ENCODE measurements at regions not wholly inside any gene's neighbourhood (a gene's known extent, or its start where the extent isn't known, plus 50 kb on each side); places are given as distances from the start of the nearest gene placed in this dataset.

DNA sequence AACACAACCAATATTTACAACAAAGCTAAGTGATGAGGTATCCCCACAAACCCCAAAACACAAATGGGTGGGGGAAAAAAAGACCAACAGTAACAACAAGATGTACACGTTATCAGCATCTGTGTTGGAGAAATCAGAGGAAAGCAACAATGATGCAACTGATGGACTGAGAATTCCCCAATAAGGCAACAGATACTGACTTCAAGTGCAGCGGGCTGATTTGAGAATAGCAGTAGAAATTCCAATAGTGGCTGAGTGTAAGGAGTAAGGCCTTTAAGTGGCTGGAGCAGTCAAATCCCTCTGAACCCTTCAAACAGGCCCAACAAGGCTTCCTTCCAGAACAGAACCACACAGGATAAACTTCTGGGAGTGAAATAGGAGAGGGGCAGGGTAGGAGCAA, 97.6 kb downstream of the TM2D1 start:
- no peak for DNase-seq (ENCODE audit: low spot score)

DNA sequence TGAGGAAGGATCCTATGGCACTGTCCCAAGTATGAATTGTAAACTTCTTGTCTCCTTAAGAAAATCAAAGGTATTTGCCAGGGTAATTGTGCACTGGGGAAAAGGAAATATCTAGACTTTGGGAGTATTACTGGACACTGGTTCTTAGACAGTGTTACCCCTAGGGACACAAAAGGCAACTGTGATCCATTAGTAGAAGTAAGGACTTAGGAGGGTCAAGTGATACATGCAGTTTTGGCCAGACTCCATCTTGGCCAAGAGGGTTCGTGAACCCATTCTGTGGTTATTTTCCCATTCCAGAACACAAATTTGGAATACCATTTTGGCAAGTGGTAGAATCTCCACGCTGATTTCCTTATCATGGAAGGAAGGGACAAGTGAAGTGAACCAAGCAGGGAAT, 98.1 kb downstream of the TM2D1 start:
- DNase-seq (ENCODE audit: low spot score) = no peak

DNA sequence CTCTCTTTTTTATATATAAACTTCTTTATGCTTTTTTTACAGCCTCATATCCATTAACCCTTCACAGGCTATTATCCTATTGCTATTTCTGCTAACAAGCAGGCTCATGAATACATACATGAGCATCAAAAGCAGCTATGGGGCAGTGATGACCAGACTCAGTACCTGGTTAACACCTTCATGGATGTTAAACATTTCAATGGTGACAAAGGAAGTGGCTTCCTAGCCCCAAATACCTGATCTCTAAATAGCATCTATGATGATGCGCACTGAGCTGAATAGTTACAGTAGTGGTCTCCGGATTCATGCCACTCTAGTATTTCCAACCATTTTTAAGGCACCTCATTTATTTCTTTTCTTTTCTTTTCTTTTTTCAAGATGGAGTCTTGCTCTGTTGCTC, 101.1 kb downstream of the TM2D1 start:
- no peak for DNase-seq (ENCODE audit: low spot score)

DNA sequence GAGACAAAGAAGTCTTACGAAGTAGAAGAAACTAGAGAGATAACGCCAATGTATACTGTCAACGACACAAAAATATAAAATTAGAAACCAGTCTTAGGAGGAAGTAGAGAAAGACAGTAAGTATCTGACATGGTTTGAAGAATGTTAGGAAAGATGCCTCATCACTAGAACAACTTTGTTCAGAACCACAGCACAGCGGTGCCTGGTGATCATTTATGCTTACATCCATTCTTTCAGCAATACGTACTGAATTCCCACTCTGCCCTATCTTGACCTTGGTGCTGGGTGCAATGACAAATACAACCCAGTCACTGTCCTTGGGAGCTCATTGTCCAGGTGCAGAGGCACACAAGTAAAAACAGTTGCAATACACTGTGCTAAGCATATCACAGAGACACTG, 104.4 kb downstream of the TM2D1 start:
- DNase-seq (ENCODE audit: low spot score) = no peak

DNA sequence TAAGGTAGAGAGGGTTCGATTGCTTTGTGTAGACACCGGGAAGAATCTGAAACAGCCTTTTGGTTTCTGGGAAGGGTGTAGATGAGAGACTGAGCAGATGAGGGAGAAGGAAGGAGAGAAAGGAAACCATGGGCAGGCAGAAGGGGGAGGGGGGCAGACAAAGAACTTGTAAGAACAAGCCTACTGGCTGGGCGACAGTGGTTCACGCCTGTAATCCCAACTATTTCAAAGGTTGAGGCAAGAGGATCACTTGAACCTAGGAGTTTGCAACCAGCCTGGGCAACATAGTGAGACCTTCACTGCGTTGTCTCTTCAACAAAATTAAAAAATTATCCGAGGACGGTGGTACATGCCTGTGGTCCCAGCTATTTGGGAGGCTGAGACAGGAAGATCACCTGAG, 106.2 kb downstream of the TM2D1 start:
- no peak for DNase-seq (ENCODE audit: low spot score)

DNA sequence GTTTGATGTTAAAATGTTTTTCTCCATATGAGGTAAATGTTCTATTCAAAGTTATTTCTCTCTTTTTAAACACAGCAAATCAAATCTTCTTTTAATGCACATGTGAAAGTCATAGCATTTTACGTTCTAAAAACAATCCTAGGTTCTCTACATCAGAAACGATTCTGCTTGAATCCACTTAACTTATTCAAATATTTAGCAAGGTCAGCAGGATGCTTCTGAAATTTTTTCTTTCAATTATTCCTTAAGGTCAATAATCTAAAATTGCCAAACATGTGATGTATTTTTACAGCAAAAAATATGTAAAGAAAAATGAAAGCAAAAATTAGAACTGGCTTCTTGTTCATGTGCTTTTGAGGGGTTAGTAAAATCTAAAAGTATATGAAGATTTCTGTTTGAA, 106.7 kb downstream of the TM2D1 start:
- DNase-seq (ENCODE audit: low spot score) = no peak

DNA sequence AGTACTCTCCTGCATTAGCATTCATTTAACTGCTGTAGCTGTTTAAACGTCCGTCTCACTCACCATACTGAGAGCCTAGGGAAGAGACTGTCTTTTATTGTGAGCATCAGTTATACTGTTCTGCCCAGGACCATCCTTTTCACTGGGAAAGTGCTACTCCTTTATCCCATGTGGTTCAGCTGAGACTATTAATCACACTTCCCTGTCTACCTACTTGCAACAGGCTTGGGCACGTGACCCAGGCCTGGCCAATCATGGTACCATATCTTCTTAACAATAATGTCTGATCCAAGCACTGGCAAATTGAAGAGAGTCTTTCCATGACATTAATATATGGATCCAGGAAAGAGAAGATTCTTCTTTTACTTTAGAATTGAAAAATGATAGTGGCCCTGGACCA, 108.1 kb downstream of the TM2D1 start:
- DNase-seq (ENCODE audit: low spot score) = no peak

DNA sequence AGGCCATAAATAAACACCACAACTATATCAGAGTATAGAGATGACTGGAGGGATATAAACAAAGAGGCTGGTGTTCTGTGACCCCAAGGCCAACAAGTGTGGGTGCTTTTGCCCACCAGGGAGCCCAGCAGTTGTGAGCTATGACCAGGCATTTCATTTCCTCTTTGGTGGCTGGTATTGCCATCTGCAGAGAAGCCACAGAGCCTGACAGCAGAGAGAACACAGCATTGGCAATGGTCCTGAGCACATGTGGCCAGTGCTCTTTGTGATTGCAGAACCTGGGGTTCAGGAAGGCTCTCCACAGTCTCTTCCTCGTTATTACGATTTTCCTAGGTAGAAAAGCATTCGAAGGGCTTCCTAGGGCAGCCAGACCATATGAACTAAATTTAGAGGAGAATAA, 112.3 kb downstream of the TM2D1 start:
- DNase-seq (ENCODE audit: low spot score) = no peak

DNA sequence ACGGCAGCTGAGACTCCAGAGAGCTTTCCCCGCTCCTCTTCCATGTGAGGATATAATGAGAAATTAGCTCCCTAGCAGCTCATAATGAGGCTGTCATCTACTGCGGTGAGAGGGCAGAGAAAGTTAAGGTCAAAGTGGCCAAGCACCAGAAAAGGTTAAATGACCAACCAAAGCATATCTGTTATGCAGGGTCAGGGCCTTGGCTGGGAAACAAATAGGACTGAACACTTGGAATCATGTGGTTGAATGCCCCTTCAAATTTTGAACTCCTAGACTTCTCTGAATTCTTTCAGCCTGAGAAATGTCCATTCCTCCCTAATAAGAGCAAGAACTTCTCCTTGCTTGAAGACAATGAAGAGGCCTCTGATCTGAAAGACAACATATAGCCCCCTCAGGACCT, 115.9 kb downstream of the TM2D1 start:
- no peak for DNase-seq (ENCODE audit: low spot score)

DNA sequence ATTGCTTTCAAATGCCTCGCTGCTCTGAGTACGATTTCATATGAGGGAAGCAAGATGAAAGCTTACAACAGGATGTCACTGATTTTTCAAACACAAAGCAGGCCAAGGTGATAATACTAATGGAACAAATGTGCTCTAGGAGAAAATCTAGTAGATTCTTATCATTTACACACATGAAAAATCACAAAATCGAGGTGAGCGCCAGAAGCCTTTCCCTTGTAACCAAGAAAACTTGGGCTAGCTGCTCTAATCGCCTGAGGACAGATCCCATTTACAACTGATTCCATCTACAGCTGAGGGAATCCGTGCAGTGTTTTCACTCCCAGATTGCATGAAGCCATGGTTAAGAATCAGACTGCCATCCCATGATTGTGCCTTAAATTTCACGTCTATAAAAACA, 117.5 kb downstream of the TM2D1 start:
- DNase-seq (ENCODE audit: low spot score) = no peak

DNA sequence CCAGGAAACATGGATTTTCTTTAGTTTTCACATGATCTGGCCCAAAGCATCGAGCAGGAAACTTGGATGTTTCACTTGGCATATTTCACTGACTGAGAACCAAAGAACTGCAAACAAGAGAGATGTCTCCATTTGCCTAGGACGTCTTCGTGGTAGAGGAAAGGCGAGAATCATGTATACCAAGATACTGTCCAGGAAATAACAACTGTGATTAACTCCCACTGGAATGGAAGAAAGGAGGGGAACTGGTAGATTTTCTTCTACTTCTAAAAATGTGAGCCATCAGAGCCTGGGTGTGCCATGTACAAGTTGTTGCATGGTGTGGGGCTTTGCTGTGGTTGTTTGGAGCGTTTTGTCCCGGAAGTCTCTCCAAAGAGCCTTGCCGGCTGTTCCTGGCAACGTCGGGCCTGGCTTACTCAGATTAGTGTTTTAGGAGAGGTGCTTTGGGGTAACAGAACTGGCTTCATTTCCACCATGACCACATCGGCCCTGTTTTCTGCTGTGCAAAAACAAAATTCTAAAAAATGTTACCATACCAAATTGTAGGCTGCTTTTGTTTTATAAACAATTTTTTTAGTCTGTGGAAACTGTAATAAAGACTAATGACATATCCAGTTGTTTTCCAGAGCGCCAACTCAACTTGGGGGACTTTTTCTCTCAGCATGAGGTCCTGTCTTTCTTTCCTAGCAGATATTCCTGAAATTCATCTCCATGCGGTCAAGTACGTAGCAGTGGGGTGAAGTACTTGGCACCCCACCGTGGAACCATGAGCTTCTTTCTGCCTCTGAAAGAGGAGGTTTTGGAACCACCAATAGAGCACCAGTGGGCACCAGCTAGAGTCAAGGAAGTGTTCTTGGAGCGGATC, 118.3 kb downstream of the TM2D1 start:
- no peak for DNase-seq (ENCODE audit: low spot score)

DNA sequence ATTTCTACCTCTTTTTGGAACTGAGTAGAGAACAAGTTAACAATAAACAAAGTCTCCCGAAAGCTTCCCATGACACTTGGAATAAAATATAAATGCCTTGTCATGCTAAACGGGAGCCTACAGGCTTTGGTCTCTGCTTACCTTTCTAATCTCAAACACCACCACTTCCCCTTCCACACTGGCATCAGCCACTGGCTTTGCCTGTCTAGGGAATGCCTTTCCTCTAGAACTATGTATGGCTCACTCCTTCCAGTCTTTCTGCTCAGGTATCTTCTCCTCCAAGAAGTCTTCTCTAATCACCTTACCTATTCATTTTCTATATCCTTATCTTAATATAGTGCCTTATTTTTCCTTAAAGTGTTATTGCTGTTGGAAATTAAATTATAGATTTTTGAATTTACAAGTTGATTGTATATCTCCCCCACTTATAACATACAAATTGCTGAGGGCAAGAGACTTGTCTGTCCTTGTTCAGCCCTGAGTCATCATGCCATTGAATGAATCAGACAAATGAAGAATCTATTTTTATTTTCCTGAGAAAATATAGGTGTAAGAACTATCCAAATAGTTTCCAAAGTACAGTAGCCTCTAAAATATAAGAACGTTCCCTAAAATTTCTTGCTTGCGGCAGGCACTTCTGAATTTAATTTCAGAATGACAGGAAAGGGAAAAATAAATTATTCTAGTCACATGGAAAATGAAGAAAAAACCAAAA, 119.2 kb downstream of the TM2D1 start:
- DNase-seq (ENCODE audit: low spot score) = no peak

DNA sequence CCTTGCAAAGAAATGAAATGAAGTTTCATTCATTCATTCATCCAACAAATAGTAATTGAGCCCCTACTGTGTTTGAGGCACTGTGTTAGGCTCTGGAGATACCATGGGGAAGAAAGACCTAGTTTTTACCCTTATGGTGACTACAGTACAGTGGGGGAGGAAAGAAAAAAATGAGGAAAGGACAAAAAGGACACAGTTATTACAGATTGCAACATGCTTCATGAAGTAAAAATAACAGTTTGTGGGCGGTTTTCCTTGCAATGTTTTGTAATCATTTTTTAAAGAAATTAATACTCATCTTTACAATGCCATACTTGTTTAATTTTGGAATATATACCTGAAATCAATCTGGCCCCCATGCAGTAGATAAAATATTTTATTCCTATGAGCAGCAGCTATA, 120.3 kb downstream of the TM2D1 start:
- DNase-seq (ENCODE audit: low spot score) = no peak

DNA sequence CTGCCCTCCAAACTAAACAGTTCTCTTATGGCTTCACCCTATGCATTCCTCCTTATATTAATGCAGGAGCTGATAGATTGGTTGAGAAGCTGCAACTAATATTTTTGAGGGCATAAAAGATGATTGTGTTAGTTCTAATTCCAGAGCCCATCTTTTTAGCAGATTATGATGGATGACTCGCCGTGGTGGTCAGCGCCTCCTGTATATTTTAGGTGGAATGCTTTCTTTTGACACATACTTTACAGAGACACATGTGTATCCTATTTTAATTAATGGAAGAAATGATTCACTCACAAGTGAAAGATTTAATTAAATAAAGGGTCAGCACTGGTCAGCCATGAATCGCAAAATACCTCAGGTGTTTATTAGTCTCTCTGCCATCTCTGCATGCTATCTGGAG, 120.7 kb downstream of the TM2D1 start:
- no peak for DNase-seq (ENCODE audit: low spot score)

DNA sequence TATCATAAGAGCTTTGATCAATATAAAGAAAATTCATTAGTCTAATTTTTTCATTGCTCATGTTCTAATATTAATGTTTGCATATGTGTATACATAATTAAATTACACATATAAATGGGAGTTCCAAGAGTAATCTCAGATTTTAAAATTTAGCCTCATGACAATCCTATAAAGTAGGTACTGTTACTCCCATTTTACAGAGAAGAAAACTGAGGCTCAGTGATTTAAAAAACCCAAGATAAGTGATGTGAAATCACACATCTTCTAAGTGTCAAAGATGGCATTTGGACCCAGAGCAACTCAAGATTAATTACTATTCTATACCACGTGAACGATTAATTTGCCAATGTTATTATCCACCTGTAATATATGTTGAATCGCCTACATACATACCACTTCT, 122.3 kb downstream of the TM2D1 start:
- no peak for DNase-seq (ENCODE audit: low spot score)

DNA sequence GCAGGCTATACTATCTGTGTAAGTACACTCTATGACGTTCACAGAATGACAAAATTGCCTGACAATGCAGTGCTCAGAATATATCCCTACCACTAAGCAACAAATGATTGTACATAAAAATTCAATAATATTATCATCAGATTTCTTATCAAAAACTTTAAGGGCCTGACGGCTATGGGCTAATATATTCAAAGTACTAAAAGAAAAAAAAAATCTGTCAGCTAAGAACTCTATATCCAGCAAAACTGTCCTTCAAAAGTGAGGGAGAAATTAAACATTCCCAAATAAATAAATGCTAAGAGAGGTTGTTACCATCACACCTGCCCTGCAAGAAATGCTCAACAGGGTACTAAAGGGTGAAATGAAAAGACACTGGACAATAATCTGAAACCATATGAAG, 127.3 kb downstream of the TM2D1 start:
- DNase-seq (ENCODE audit: low spot score) = no peak

DNA sequence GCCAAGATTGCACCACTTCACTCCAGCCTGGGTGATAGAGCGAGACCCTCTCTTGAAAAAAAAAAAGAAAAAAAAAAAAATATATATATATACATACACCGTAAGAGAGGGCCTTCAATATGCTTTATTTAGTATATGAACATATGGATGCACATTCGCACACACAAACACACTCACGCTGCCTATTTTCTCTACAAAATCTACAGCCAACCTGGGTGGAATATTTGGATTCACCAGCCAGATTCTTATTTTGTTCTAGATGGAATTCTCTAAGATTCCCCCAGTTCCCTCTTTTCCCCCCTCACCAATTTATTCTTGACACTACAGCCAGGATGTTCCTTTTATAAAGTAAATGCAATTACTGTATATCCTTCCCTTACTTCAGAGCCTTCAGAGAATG, 131.6 kb downstream of the TM2D1 start:
- no peak for DNase-seq (ENCODE audit: low spot score)

DNA sequence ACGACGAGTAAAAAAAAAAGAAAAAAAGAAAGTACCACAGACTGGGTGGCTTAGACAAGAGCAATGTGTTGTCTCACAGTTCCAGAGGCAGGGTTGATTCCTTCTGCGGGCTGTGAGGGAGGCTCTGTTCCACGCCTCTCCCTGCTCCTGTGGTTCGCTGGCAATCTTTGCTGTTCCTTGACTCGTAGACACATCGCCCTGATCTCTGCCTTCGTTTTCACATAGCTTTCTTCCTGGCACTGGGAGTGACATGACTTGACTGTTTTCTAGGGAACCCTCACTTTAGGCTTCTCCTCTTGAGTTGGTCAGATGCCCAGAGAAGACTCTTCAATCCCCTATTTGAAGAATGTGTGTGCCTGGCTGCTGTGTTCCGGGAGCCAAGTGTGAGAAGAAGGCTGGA, 133.6 kb downstream of the TM2D1 start:
- no peak for DNase-seq (ENCODE audit: low spot score)

DNA sequence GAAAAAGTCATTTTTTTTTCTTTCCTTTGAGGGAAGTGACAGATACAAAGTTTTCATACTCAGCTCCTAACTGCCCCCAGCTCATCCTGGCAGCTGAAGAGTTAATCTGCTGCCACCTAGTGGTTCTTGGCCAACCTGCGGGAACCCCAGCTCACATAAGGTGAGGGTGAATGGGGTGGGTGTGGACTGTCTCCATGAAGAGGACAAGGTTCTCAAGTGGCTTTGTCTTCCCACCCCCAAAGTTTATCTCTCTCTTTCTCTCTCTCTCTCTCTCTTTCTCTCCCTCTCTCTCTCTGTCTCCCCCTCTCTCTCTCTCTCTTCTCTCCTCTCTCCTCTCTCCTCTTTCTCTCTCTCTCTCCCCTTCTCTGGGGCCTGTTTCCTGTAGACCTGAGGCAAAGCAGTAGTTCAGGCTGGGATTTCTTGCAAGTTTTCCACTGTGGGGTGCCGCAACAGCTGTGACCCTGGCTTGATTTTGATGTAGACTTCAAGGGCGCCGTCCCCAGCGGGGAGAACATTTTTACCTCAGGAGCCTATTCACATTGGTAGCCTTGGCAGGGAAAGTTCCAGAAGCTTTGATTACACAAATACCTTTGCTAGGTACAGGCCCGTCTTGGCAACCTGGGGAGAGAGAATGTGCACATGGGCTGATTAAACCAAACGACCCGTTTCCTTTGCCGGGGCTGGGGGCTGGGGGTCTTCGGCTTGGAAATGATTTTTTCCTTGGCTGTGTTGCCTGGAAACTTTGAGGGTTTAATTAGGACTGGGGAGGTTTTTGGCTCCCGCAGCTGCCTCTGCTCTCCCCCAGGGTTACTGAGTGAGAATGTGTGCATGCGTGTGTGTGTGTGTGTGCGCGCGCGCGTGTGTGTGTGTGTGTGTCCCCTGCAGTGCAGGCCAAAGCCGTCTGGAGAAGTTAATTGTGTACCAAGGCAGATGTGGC, 135.9 kb downstream of the TM2D1 start:
- DNase-seq (ENCODE audit: low spot score) = peak; percentile 26

DNA sequence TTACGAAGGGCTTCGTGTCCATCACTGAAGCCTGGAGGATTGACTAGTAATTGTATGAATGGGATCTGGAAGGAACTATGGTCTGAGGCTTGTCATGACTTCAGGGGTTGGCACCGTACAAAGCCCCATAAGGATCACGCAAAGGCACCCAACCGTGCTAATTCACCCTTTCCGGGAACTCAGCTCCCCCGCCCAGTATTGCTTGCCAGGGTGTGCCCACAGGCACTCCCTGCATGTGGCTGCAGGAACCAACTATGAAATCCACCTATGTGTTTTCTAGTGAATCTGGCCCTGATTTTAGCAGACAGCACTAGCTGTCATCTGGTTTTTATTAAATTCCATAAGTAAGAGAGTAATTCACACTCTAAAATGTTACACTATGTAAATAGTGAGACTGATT, 139.2 kb downstream of the TM2D1 start:
- no peak for DNase-seq (ENCODE audit: low spot score)

DNA sequence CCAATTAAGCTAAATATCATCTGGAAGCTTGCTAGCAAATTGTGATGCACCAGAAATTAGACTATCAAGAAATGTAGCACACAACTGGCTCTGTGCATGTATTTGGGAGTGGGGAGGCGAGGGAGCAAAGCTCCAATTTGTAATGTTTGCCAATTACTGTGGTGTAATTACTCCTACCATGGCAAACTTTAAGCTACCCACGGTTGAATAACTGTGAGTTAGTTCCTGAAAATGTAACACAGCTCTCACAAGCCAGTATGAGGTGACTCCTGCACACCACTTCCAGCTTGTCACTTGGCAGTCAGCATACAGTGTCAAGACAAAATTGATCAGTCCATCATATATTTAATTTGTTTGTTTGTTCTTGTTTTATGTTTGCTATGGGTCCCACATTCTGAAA, 141.2 kb downstream of the TM2D1 start:
- DNase-seq (ENCODE audit: low spot score) = no peak

DNA sequence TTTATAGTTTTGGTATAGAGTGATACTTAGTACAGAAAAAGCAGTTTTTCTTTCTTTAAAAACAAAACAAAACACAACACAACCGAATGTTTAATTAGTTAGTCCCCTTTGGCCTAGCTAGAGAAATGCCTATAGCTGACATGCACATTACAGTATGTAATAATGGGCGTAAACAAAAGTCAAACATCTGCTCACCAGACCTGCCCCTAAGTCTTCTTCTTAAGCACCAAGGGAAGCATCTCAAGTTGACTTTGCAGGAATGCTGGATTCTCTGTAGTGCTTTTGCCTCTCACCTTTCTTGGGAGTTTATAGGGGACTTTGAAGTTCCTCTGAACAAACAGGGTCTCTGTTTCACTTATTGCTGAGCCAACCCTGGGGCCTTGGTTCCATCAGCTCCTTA, 143.7 kb downstream of the TM2D1 start:
- DNase-seq (ENCODE audit: low spot score) = no peak

DNA sequence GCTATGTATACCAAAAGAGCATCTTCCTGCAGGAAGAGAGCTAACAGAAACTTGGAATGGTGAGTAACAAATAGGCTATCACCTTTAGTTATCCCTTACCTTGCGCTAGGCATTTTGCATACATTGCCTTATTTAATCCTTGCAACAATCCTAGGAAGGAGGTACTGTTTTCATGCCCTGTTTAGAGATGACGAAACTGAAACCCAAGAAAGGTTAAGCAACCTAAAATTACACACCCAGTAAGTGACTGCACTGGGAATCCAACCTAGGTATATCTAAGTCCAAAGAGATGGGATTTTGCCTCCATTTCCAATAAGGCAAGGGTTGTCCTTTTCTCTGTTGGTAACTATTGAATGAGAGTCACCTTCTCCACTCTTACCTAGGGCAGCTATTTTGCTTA, 144.5 kb downstream of the TM2D1 start:
- DNase-seq (ENCODE audit: low spot score) = no peak
